NB4 (cell line): ENCODE measurements at regions not wholly inside any gene's neighbourhood (a gene's known extent, or its start where the extent isn't known, plus 50 kb on each side); places are given as distances from the start of the nearest gene placed in this dataset.

Experiments
- DNase-seq: peaks from one replicate; pipeline ENCODE4 v3.0.0; 2010; ENCODE audit warnings: low read depth
- H3K4me3 ChIP-seq: one replicate; pipeline ENCODE4 v1.5.1; 2011; ENCODE audit warnings: mild to moderate bottlenecking, low read depth, low read length, moderate library complexity
- CTCF ChIP-seq: IDR thresholded peaks from one replicate; pipeline ENCODE4 v1.5.1; 2012; ENCODE audit warnings: low read depth, low read length
- MYC ChIP-seq: IDR thresholded peaks from 2 replicates; pipeline ENCODE4 v1.6.1; 2011; ENCODE audit warnings: low read depth, low read length
- POLR2A ChIP-seq: IDR thresholded peaks from 2 replicates; pipeline ENCODE4 v1.6.1; 2011; ENCODE audit warnings: mild to moderate bottlenecking; ENCODE audit not compliant: insufficient read length; ENCODE audit errors: extremely low read depth
- TF ChIP-seq, protein P1 (sequence below): IDR thresholded peaks from 2 replicates; pipeline ENCODE4 v1.6.1; 2011; ENCODE audit warnings: low read depth, low read length

GRCh38 chr6:74939721-74940620 is 265.9 kb downstream of the COL12A1 start:
- DNase-seq = no peak
- H3K4me3 ChIP-seq = no peak overlapping the region
- no peak for TF ChIP-seq MYC
- TF ChIP-seq CTCF = no peak
- TF ChIP-seq POLR2A = no peak
- TF ChIP-seq, protein P1, sequence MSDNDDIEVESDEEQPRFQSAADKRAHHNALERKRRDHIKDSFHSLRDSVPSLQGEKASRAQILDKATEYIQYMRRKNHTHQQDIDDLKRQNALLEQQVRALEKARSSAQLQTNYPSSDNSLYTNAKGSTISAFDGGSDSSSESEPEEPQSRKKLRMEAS = no peak

- peak; percentile 14 for DNase-seq
- TF ChIP-seq POLR2A (no peak), CTCF (no peak), MYC (no peak)
- TF ChIP-seq, protein P1 = no peak
- no peak overlapping the region for H3K4me3 ChIP-seq
Measured at GRCh38 chr6:74939151-74939708, 266.6 kb downstream of the COL12A1 start.

DNA sequence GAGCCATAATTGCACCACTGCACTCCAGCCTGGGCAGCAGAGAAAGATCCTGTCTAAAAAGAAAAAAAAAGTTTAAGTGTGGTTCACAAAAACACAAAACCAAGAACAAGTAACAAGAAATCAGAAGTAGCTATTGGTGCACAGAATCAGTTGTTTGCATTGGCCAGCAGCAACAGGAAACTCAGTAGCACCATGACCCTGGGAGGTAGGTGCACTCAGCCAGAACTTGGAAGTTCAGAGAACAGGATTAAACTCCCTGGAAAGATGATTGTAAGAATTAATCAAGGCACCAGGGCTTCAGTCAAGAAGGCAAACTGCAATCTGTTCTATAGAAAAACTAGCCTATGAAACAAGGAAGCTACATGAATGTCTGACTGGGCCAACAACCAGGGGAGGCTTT is 267.9 kb downstream of the COL12A1 start:
- no peak for DNase-seq
- no peak overlapping the region for H3K4me3 ChIP-seq
- TF ChIP-seq POLR2A (no peak), MYC (no peak), CTCF (no peak)
- TF ChIP-seq, protein P1 = no peak

DNA sequence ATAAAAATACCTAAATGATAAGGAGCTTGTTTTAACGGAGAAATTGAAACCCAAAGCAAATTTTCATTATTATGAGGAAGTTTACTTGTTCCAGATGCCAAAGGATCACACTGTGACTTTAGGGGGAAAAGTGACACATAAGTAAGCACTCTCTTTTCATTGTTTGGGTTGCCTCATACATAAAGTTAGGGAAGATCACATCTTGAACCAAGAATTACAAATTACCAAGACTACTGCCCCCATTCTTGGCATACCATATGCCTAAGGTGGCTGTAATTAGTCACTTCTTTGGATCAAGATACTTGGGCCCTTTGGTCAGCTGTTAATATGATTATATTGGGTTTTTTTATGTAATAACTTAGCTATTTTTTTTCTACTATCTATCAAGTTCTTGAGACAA is 269.0 kb downstream of the COL12A1 start:
- TF ChIP-seq, protein P1 = no peak
- no peak for TF ChIP-seq MYC
- TF ChIP-seq CTCF = no peak
- no peak for TF ChIP-seq POLR2A
- DNase-seq = no peak
- no peak overlapping the region for H3K4me3 ChIP-seq

GRCh38 chr6:74932232-74932888 is 273.5 kb downstream of the COL12A1 start:
- peak; percentile 3 for DNase-seq
- TF ChIP-seq, protein P1 = no peak
- TF ChIP-seq MYC = no peak
- no peak overlapping the region for H3K4me3 ChIP-seq

GRCh38 chr6:74931558-74931957 is 274.3 kb downstream of the COL12A1 start:
- DNase-seq = no peak
- TF ChIP-seq MYC = no peak
- TF ChIP-seq CTCF = no peak
- no peak overlapping the region for H3K4me3 ChIP-seq
